Thyroid gland (tissue), 4 donors: ENCODE measurements at regions not wholly inside any gene's neighbourhood (a gene's known extent, or its start where the extent isn't known, plus 50 kb on each side); places are given as distances from the start of the nearest gene placed in this dataset.

Experiments
- POLR2A ChIP-seq, 2 donors: fragments of 450-650 bp; IDR thresholded peaks; one replicate each; pipeline ENCODE4 v1.6.1; 2017; ENCODE audit warnings: antibody characterized with exemption in 2 of 2, mild to moderate bottlenecking in 2 of 2, moderate library complexity in 1 of 2
- TF ChIP-seq, protein P1 (sequence below), 6 experiments: fragments of 200-600 bp in 3 of 6; fragments of 450-650 bp in 3 of 6; sonication (generic) in 3 of 6; IDR thresholded peaks; one replicate each; pipeline ENCODE4 v1.5.1; 2016 to 2019; ENCODE audit warnings: antibody characterized with exemption in 6 of 6, mild to moderate bottlenecking in 2 of 6, inconsistent platforms in 1 of 6, moderate library complexity in 1 of 6

GRCh38 chr9:71519098-71519696 lies 249.1 kb downstream of the CEMIP2 start:
- TF ChIP-seq, protein P1, sequence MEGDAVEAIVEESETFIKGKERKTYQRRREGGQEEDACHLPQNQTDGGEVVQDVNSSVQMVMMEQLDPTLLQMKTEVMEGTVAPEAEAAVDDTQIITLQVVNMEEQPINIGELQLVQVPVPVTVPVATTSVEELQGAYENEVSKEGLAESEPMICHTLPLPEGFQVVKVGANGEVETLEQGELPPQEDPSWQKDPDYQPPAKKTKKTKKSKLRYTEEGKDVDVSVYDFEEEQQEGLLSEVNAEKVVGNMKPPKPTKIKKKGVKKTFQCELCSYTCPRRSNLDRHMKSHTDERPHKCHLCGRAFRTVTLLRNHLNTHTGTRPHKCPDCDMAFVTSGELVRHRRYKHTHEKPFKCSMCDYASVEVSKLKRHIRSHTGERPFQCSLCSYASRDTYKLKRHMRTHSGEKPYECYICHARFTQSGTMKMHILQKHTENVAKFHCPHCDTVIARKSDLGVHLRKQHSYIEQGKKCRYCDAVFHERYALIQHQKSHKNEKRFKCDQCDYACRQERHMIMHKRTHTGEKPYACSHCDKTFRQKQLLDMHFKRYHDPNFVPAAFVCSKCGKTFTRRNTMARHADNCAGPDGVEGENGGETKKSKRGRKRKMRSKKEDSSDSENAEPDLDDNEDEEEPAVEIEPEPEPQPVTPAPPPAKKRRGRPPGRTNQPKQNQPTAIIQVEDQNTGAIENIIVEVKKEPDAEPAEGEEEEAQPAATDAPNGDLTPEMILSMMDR (IDR thresholded peaks at IDR 0.05) = no peak
- TF ChIP-seq POLR2A (IDR thresholded peaks at IDR 0.05) = no peak
